T1000 (cell line): ENCODE measurements at regions not wholly inside any gene's neighbourhood (a gene's known extent, or its start where the extent isn't known, plus 50 kb on each side); places are given as distances from the start of the nearest gene placed in this dataset.

Experiments used
- DNase-seq: peaks from one replicate; lab custom pipeline; 2025; ENCODE audit warnings: mixed read lengths; lab: John Stamatoyannopoulos, UW

GRCh38 chr5:19342942-19343341 lies 645.1 kb downstream of the CDH18 start:
- DNase-seq = no peak

DNA sequence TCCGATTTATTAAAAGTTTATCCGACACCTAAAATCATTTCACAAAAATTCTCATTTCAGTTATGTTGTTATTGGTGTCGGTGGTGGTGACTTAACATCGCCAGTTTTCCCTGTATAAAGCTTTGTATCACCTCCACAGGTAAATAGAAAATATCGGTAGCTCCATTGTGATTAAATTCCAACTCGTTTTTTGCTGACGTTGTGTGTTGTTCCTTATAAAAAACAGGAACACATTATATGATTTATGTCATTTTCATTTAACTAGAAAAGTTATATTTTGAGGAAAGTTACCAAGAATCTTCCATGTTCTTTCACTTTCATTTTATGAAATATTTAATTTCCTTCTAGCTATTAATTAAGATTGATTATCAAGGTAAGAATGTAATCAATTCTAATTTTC lies 635.9 kb downstream of the CDH18 start:
- no peak for DNase-seq

- no peak for DNase-seq
Measured at GRCh38 chr5:19369048-19369447, 619.0 kb downstream of the CDH18 start.

DNA sequence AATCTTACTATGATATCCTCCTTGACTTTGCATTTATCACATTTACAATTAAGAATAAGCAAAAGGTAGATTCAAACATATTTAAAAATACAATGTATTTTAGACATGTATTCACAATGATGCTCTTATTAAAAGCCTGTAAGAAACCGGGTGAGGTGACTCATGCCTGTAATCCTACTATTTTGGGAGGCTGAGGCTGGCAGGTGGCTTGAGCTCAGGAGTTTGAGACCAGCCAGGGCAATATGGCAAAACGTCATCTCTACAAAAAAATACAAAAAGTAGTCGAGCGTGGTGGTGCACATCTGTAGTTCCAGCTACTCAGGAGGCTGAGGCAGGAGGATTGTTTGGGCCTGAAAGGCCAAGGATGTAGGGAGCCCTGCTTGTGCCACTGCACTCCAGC lies 618.4 kb downstream of the CDH18 start:
- no peak for DNase-seq

- no peak for DNase-seq
Measured at GRCh38 chr5:19370655-19371386, 617.2 kb downstream of the CDH18 start.

DNA sequence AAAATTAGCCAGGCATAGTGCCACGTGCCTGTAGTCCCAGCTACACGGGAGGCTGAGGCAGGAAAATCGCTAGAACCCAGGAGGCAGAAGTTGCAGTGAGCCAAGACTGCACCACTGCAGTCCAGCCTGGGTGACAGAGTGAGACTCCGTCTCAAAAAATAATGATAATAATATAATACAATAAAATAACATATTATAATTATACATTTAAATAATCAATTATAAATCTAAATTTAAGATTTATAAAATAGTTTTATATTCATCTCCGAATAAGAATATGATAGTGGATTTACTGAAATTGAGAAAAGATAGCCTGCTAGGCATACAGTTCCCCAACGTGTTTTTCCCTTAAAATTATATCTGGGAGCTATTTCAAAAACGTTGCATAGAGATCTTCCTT lies 599.6 kb downstream of the CDH18 start:
- DNase-seq = no peak

DNA sequence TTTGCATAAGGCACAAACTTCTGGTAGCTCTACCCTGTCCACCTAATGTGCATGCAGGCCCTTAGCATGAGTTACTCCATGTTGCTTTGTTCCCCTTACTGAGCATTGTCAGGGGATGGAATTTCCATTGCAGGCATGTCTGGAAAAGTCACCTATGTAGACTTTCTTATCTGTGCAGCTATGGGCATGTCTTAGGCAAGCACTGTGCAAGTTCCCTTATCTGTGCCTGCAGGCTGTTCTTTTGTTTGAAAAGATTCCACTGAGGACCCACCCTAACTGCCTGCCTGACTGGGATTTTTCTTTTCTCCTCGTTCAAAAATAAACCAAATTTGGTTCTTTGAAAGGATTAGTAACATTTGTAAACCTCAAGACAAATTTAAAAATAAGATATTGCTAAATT lies 587.0 kb downstream of the CDH18 start:
- DNase-seq = no peak

- no peak for DNase-seq
Measured at GRCh38 chr5:19406576-19407365, 581.2 kb downstream of the CDH18 start.

DNA sequence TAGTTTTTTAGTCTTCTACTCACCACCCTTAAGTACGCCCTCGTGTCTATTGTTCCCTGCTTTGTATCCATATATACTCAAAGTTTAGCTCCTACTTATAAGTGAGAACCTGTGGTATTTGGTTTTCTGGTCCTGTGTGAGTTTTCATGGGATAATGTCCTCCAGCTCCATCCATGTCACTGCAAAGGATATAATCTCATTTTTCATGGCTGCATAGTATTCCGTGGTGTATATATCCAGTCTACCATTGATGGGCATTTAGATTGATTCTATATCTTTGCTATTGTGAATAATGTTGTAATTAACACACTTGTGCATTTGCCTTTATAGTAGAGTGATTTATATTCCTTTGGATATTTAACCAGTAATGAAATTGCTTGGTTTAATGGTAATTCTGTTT lies 579.9 kb downstream of the CDH18 start:
- no peak for DNase-seq

- no peak for DNase-seq
Measured at GRCh38 chr5:19411936-19412335, 576.1 kb downstream of the CDH18 start.
